Sigmoid colon (tissue), 3 donors: ENCODE measurements at regions not wholly inside any gene's neighbourhood (a gene's known extent, or its start where the extent isn't known, plus 50 kb on each side); places are given as distances from the start of the nearest gene placed in this dataset.

Experiments used
- POLR2A ChIP-seq, 2 donors: fragments of 450-650 bp; IDR thresholded peaks; one replicate each; pipeline ENCODE4 v1.6.1; 2016; ENCODE audit warnings: antibody characterized with exemption in 2 of 2, mild to moderate bottlenecking in 2 of 2, moderate library complexity in 2 of 2
- TF ChIP-seq, protein P1 (sequence below), 4 experiments: fragments of 450-650 bp in 3 of 4; fragments of 200-600 bp in 1 of 4; IDR thresholded peaks; one replicate each; pipeline ENCODE4 v1.5.1; 2016 to 2019; ENCODE audit warnings: antibody characterized with exemption in 4 of 4, mild to moderate bottlenecking in 3 of 4, moderate library complexity in 2 of 4

- TF ChIP-seq, protein P1, sequence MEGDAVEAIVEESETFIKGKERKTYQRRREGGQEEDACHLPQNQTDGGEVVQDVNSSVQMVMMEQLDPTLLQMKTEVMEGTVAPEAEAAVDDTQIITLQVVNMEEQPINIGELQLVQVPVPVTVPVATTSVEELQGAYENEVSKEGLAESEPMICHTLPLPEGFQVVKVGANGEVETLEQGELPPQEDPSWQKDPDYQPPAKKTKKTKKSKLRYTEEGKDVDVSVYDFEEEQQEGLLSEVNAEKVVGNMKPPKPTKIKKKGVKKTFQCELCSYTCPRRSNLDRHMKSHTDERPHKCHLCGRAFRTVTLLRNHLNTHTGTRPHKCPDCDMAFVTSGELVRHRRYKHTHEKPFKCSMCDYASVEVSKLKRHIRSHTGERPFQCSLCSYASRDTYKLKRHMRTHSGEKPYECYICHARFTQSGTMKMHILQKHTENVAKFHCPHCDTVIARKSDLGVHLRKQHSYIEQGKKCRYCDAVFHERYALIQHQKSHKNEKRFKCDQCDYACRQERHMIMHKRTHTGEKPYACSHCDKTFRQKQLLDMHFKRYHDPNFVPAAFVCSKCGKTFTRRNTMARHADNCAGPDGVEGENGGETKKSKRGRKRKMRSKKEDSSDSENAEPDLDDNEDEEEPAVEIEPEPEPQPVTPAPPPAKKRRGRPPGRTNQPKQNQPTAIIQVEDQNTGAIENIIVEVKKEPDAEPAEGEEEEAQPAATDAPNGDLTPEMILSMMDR (IDR thresholded peaks at IDR 0.05), result no peak
- no peak for TF ChIP-seq POLR2A (IDR thresholded peaks at IDR 0.05)
Measured at GRCh38 chr20:12098421-12098820, 180.7 kb downstream of the BTBD3 start.
